ENCODE measurements at regions not wholly inside any gene's neighbourhood (a gene's known extent, or its start where the extent isn't known, plus 50 kb on each side); places are given as distances from the start of the nearest gene placed in this dataset.

- Mint-ChIP-seq H3K27me3 (ENCODE audit: low read depth, poor library complexity) (no peaks in the 10 kb centered on the region), H3K4me3 (peak overlapping the region; percentile 67), H3K36me3 (ENCODE audit: low read depth) (no peaks in the 10 kb centered on the region), H3K27ac (peak overlapping the region; percentile 93), H3K4me1 (peaks cover 38% of the 10 kb centered on the region), H3K9me3 (peaks cover 12% of the 10 kb centered on the region)
- peak; percentile 41 for DNase-seq
- TF ChIP-seq CTCF (IDR thresholded peaks at IDR 0.05), result no peak
Observed at GRCh38 chr1:105632342-105633196, 1423.9 kb upstream of the PRMT6 start.

- Mint-ChIP-seq H3K9me3 (peaks cover 5% of the 10 kb centered on the region), H3K27me3 (ENCODE audit: low read depth, poor library complexity) (no peaks in the 10 kb centered on the region), H3K4me3 (no peak overlapping the region), H3K36me3 (ENCODE audit: low read depth) (no peaks in the 10 kb centered on the region), H3K27ac (no peak overlapping the region), H3K4me1 (peaks cover 34% of the 10 kb centered on the region)
- TF ChIP-seq CTCF (IDR thresholded peaks at IDR 0.05), result no peak
- no peak for DNase-seq
Observed at GRCh38 chr1:105636052-105636451, 1420.4 kb upstream of the PRMT6 start.

- DNase-seq, result no peak
- Mint-ChIP-seq H3K27ac (no peak overlapping the region), H3K36me3 (ENCODE audit: low read depth) (no peaks in the 10 kb centered on the region), H3K27me3 (ENCODE audit: low read depth, poor library complexity) (no peaks in the 10 kb centered on the region), H3K4me1 (peaks cover 2% of the 10 kb centered on the region), H3K9me3 (no peaks in the 10 kb centered on the region), H3K4me3 (no peak overlapping the region)
- no peak for TF ChIP-seq CTCF (IDR thresholded peaks at IDR 0.05)
Observed at GRCh38 chr1:105641407-105641806, 1415.1 kb upstream of the PRMT6 start.

GRCh38 chr1:105652109-105652508, 1404.4 kb upstream of the PRMT6 start:
- TF ChIP-seq CTCF (IDR thresholded peaks at IDR 0.05), result no peak
- Mint-ChIP-seq H3K4me1 (no peaks in the 10 kb centered on the region), H3K27me3 (ENCODE audit: low read depth, poor library complexity) (no peaks in the 10 kb centered on the region), H3K36me3 (ENCODE audit: low read depth) (no peaks in the 10 kb centered on the region), H3K4me3 (no peak overlapping the region), H3K27ac (no peak overlapping the region), H3K9me3 (no peaks in the 10 kb centered on the region)
- DNase-seq, result no peak

- DNase-seq, result no peak
- no peaks in the 10 kb centered on the region for H3K4me1 Mint-ChIP-seq
- H3K36me3 Mint-ChIP-seq (ENCODE audit: low read depth), result no peaks in the 10 kb centered on the region
- H3K27me3 Mint-ChIP-seq (ENCODE audit: low read depth, poor library complexity), result no peaks in the 10 kb centered on the region
- H3K27ac Mint-ChIP-seq, result no peak overlapping the region
- no peak for TF ChIP-seq CTCF (IDR thresholded peaks at IDR 0.05)
- no peak overlapping the region for H3K4me3 Mint-ChIP-seq
- H3K9me3 Mint-ChIP-seq, result no peaks in the 10 kb centered on the region
Observed at GRCh38 chr1:105655032-105655431, 1401.4 kb upstream of the PRMT6 start.

GRCh38 chr1:105664495-105664894, 1392.0 kb upstream of the PRMT6 start:
- Mint-ChIP-seq H3K4me1 (no peaks in the 10 kb centered on the region), H3K27me3 (ENCODE audit: low read depth, poor library complexity) (no peaks in the 10 kb centered on the region), H3K9me3 (no peaks in the 10 kb centered on the region), H3K4me3 (no peak overlapping the region), H3K36me3 (ENCODE audit: low read depth) (no peaks in the 10 kb centered on the region), H3K27ac (no peak overlapping the region)
- DNase-seq, result no peak
- TF ChIP-seq CTCF (IDR thresholded peaks at IDR 0.05), result no peak

Measured in nephron progenitor cell (in vitro differentiated cells).